Gastroesophageal sphincter (tissue), 4 donors: ENCODE measurements at regions not wholly inside any gene's neighbourhood (a gene's known extent, or its start where the extent isn't known, plus 50 kb on each side); places are given as distances from the start of the nearest gene placed in this dataset.

Source experiments
- ATAC-seq: fragments of 150-250 bp; one replicate; pipeline ENCODE4 v1.9.1; 2016; ENCODE audit warnings: mild to moderate bottlenecking, moderate library complexity
- H3K27ac ChIP-seq, 4 donors: fragments of 200-600 bp; sonication (generic) in 3 of 4; 1 replicate in 3 of 4; 2 replicates in 1 of 4; pipeline ENCODE4 v1.5.1; 2016 to 2019
- H3K27me3 ChIP-seq: fragments of 200-600 bp; sonication (generic); one replicate; pipeline ENCODE4 v1.5.1; 2019
- H3K36me3 ChIP-seq, 2 donors: fragments of 200-600 bp; sonication (generic); one replicate each; pipeline ENCODE4 v1.5.1; 2019; ENCODE audit warnings: control low read depth in 1 of 2
- H3K4me1 ChIP-seq, 3 donors: fragments of 200-600 bp; sonication (generic); 1 replicate in 2 of 3; 2 replicates in 1 of 3; pipeline ENCODE4 v1.5.1; 2016 to 2019; ENCODE audit warnings: control low read depth in 2 of 3
- H3K4me3 ChIP-seq, 2 donors: fragments of 200-600 bp; sonication (generic); one replicate each; pipeline ENCODE4 v1.5.1; 2019; ENCODE audit warnings: mild to moderate bottlenecking in 1 of 2, moderate library complexity in 1 of 2
- H3K9me3 ChIP-seq, 3 donors: fragments of 200-600 bp; sonication (generic); one replicate each; pipeline ENCODE4 v1.5.1; 2017 to 2019; ENCODE audit warnings: control low read depth in 2 of 3
- EP300 ChIP-seq: sonication (generic); formaldehyde crosslinking; IDR thresholded peaks from one replicate; pipeline ENCODE4 v1.6.1; 2017; ENCODE audit warnings: antibody characterized with exemption, mild to moderate bottlenecking
- POLR2A ChIP-seq, 2 donors: fragments of 450-650 bp; IDR thresholded peaks; one replicate each; pipeline ENCODE4 v1.6.1; 2017; ENCODE audit warnings: antibody characterized with exemption in 2 of 2, mild to moderate bottlenecking in 2 of 2, moderate library complexity in 1 of 2
- POLR2AphosphoS5 ChIP-seq: sonication (generic); formaldehyde crosslinking; IDR thresholded peaks from one replicate; pipeline ENCODE4 v1.6.1; 2017; ENCODE audit warnings: antibody characterized with exemption
- WGBS, 2 donors: methylation state at CpG; one replicate each; pipeline ENCODE4 v1.1.5; 2018; ENCODE audit warnings: low coverage in 1 of 2; 5-methylcytosine and 5-hydroxymethylcytosine counted together
- TF ChIP-seq, protein P1 (sequence below), 4 experiments: fragments of 200-600 bp in 2 of 4; fragments of 450-650 bp in 2 of 4; sonication (generic) in 1 of 4; IDR thresholded peaks; one replicate each; pipeline ENCODE4 v1.5.1; 2017 to 2019; ENCODE audit warnings: antibody characterized with exemption in 4 of 4, mild to moderate bottlenecking in 2 of 4, moderate library complexity in 2 of 4

DNA sequence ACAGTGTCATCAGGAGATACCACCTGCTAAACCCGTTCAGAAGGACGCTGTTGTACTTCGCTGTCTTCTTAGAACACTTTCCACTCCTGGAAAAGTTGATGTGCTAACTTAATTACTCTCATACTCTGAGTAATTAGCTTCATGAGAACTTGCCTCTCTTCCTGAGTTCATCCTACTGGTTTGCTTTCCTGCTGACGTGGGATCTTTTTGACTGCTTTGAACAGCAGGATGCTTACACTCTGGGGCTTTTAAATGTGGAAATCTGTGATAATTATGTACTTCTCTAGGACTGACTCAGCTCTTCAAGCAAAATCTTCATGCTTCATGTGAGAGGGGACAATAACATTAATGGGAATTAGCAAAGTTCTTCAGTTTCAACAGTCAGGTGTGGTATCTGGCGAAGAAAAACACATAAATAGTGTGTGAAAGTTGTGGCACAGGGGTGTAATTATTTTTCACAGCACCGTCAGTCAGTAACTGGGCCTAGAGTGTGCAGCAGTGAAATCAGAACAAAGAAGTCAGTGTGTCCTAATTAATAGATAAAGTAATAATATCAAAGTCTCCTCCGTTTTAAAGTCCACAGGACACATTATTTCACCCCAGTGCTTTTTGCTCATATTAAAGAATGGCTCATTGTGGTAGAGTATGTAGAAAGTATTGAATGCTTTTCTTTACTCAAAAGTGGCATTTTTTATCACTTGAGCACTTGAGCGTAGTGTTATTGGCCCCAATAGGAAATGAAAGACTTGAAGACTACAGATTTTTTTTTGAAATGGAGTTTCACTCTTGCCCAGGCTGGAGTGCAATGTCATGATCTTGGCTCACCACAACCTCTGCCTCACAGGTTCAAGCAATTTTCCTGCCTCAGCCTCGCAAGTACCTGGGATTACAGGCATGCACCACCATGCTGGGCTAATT lies 140.9 kb upstream of the DMRT1 start:
- no peak overlapping the region for H3K4me3 ChIP-seq
- no peaks in the 10 kb centered on the region for H3K9me3 ChIP-seq
- H3K27me3 ChIP-seq, result no peaks in the 10 kb centered on the region
- WGBS, 2 donors, result 82 to 90% methylated on average over 7 to 8 of the region's 9 CpGs
- ATAC-seq, result no peak
- H3K4me1 ChIP-seq, result peaks cover 17 to 99% (median 20%) of the 10 kb centered on the region in 3 donors
- no peaks in the 10 kb centered on the region for H3K36me3 ChIP-seq
- TF ChIP-seq EP300 (no peak), POLR2A (IDR thresholded peaks at IDR 0.05) (no peak), POLR2AphosphoS5 (no peak)
- TF ChIP-seq, protein P1, sequence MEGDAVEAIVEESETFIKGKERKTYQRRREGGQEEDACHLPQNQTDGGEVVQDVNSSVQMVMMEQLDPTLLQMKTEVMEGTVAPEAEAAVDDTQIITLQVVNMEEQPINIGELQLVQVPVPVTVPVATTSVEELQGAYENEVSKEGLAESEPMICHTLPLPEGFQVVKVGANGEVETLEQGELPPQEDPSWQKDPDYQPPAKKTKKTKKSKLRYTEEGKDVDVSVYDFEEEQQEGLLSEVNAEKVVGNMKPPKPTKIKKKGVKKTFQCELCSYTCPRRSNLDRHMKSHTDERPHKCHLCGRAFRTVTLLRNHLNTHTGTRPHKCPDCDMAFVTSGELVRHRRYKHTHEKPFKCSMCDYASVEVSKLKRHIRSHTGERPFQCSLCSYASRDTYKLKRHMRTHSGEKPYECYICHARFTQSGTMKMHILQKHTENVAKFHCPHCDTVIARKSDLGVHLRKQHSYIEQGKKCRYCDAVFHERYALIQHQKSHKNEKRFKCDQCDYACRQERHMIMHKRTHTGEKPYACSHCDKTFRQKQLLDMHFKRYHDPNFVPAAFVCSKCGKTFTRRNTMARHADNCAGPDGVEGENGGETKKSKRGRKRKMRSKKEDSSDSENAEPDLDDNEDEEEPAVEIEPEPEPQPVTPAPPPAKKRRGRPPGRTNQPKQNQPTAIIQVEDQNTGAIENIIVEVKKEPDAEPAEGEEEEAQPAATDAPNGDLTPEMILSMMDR (IDR thresholded peaks at IDR 0.05), result no peak
- peak overlapping the region; percentile 5 to 94 (median 91) for H3K27ac ChIP-seq

DNA sequence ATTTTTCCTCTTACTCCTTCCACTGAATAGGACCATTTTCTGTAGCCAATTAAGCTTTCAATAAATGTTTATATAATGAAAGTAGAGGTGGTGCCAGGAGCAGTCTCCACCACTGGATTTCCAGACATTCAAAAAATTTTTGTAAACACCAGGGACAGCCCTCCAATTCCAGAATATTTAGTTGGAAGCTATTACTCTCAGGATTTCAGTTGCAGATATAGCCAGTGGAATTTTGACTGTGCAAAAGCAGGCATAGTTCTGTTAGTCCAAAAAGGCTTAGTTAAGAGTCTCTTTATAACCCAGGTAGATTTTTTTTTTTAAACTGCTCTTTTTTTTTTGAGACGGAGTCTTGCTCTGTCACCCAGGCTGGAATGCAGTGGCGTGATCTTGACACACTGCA lies 138.1 kb upstream of the DMRT1 start:
- Histone ChIP-seq H3K36me3 (no peaks in the 10 kb centered on the region), H3K4me1 (peaks cover 7 to 87% (median 13%) of the 10 kb centered on the region in 3 donors), H3K27me3 (no peaks in the 10 kb centered on the region), H3K9me3 (no peaks in the 10 kb centered on the region), H3K27ac (peak overlapping the region; percentile 90 to 94 (median 92)), H3K4me3 (no peak overlapping the region)
- peak; percentile 70 for ATAC-seq
- WGBS, 2 donors, result 17 to 50% methylated on average over 2 of the region's 2 CpGs
- TF ChIP-seq EP300 (no peak), POLR2AphosphoS5 (peak; percentile 65)

DNA sequence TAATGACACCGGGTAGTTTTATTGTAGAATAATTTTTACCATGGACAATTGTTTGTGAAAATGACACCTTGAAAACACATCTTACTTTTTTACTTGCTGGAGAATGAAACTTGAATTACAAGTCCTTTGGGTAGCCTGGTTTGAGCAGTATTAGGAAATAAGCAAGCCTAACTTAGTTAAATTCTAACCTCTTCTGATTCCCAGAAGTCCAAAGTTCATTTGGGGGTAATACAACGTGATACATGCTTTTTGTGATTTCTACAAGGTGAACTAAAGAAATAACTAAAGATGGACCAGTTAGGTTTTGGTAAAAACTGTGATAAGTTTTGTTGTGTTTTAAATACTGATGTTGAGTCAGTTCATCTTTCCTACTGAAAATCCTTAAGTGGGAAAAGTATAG lies 135.4 kb upstream of the DMRT1 start:
- no peak for ATAC-seq
- no peak for TF ChIP-seq POLR2A (IDR thresholded peaks at IDR 0.05)
- no peak for TF ChIP-seq EP300
- Histone ChIP-seq H3K27ac (peak overlapping the region; percentile 57 to 94 (median 92)), H3K36me3 (peaks cover 0 to 5% of the 10 kb centered on the region in 2 donors), H3K4me1 (peaks cover 3 to 81% (median 9%) of the 10 kb centered on the region in 3 donors), H3K9me3 (no peaks in the 10 kb centered on the region), H3K27me3 (no peaks in the 10 kb centered on the region), H3K4me3 (peak overlapping the region in 1 of 2 donors; percentile 67)
- 42 to 88% methylated on average over 2 of the region's 2 CpGs for WGBS, 2 donors

DNA sequence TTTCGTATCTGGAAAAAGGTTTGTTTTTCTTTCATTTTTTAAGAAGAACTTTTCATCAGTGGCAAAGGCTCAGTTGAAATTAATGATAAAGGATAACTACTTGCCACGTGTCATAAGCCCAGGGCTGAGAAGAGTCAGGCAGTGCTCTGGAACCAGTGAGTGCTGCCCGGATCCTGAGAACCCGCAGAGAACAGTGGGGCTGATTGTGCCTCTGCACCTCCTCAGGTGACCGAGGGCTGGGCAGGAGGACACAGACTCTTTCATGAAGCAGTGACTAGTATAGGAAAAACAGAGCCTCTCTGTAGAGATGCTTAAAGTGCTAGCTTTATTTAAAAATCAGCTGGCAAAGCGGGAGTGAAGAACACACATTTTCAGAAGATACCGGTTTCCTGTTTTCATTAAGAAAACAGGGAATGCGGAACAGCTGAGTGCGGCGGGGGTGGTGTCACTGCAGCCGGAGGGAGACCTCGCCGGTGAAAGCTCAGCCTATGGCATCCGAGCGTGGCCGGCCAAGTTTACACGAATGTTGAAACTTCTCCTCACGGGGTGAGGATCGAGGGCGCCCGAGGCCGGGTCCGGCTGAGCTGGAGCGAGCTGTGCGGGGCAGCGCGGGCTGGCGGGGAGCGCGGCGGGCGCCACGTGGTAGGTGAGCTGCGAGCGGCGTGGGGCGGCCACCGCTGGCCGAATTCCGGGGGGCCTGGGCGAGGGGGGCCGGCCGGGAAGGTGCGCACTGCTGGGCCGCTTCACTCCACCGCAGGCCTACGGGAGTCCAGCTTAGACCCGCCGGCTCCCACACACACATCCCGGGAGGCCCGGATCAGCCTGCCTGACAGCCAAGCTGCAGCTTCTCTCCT lies 134.7 kb upstream of the DMRT1 start:
- 2% methylated on average over 13 to 15 of the region's 51 CpGs for WGBS, 2 donors
- TF ChIP-seq, protein P1 (IDR thresholded peaks at IDR 0.05), result no peak
- TF ChIP-seq POLR2A (IDR thresholded peaks at IDR 0.05), result peak; percentile 41 to 56
- TF ChIP-seq EP300, result no peak
- TF ChIP-seq POLR2AphosphoS5, result peak; percentile 81
- no peaks in the 10 kb centered on the region for H3K27me3 ChIP-seq
- H3K4me1 ChIP-seq, result peaks cover 3 to 81% (median 9%) of the 10 kb centered on the region in 3 donors
- ATAC-seq, result peak; percentile 90
- H3K4me3 ChIP-seq, result peak overlapping the region; percentile 43 to 67
- peaks cover 0 to 13% of the 10 kb centered on the region in 2 donors for H3K36me3 ChIP-seq
- H3K27ac ChIP-seq, result peak overlapping the region; percentile 57 to 94 (median 92)
- H3K9me3 ChIP-seq, result no peaks in the 10 kb centered on the region

DNA sequence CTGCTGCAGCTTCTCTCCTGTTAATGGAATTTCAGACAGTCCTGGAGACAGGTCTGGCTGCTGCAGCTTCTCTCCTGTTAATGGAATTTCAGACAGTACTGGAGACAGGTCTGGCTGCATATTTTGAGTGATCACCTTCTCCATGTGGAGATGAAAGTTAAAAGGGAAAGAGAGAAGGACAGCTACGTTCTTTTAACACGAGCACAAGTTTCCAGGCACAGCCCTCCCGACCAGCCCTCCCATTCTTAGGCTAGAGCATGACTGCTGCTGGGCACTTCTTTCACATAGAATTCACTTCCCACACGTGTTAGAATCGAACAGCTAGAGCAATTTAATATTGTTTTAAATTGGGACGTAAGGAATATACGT lies 133.3 kb upstream of the DMRT1 start:
- no peaks in the 10 kb centered on the region for H3K9me3 ChIP-seq
- no peaks in the 10 kb centered on the region for H3K27me3 ChIP-seq
- H3K4me3 ChIP-seq, result peak overlapping the region; percentile 36 to 48
- 1 to 6% methylated on average over 2 to 7 of the region's 7 CpGs for WGBS, 2 donors
- no peak for ATAC-seq
- peak overlapping the region; percentile 82 to 85 (median 84) for H3K27ac ChIP-seq
- peaks cover 0 to 26% of the 10 kb centered on the region in 2 donors for H3K36me3 ChIP-seq
- TF ChIP-seq, protein P1 (IDR thresholded peaks at IDR 0.05), result no peak
- TF ChIP-seq POLR2A (IDR thresholded peaks at IDR 0.05), result no peak
- TF ChIP-seq POLR2AphosphoS5, result no peak
- TF ChIP-seq EP300, result no peak
- H3K4me1 ChIP-seq, result peaks cover 3 to 81% (median 9%) of the 10 kb centered on the region in 3 donors
